OCI-LY1 (cell line): ENCODE measurements at regions not wholly inside any gene's neighbourhood (a gene's known extent, or its start where the extent isn't known, plus 50 kb on each side); places are given as distances from the start of the nearest gene placed in this dataset.
"Not testable (repeated sequence)": the region's sequence is repeated elsewhere in the genome, so short reads cannot be mapped to it uniquely, and the experiment has no call there.

Source experiments
- H2AFZ ChIP-seq: fragments of 200-600 bp; sonication (generic), shearing (Covaris generic); 2 replicates; pipeline ENCODE4 v1.6.0; 2014; ENCODE audit warnings: antibody characterized with exemption, mild to moderate bottlenecking, low read length
- H3F3A ChIP-seq: fragments of 200-600 bp; sonication (generic), shearing (Covaris generic); 2 replicates; pipeline ENCODE4 v1.6.0; 2014; ENCODE audit warnings: mild to moderate bottlenecking, antibody characterized with exemption, low read length, moderate library complexity; ENCODE audit not compliant: insufficient read depth
- H3K27ac ChIP-seq: fragments of 200-600 bp; sonication (generic); 2 replicates; pipeline ENCODE4 v1.5.1; 2014; ENCODE audit warnings: low read length, mixed run types, mild to moderate bottlenecking, low read depth; ENCODE audit not compliant: poor library complexity, severe bottlenecking
- H3K27me3 ChIP-seq: fragments of 200-600 bp; sonication (generic); 2 replicates; pipeline ENCODE4 v1.6.0; 2014; ENCODE audit warnings: antibody characterized with exemption, mild to moderate bottlenecking, low read length, moderate library complexity; ENCODE audit not compliant: insufficient read depth
- H3K36me3 ChIP-seq: fragments of 200-600 bp; sonication (generic); 2 replicates; pipeline ENCODE4 v1.6.1; 2014; ENCODE audit warnings: mild to moderate bottlenecking, antibody characterized with exemption, low read length, moderate library complexity, mixed read lengths; ENCODE audit not compliant: insufficient read depth
- H3K4me1 ChIP-seq: fragments of 200-600 bp; sonication (generic); 2 replicates; pipeline ENCODE4 v1.5.1; 2014; ENCODE audit warnings: mild to moderate bottlenecking, low read length, moderate library complexity; ENCODE audit not compliant: insufficient read depth, severe bottlenecking
- H3K4me2 ChIP-seq: fragments of 200-600 bp; sonication (generic), shearing (Covaris generic); 2 replicates; pipeline ENCODE4 v1.6.1; 2014; ENCODE audit warnings: low read length
- H3K4me3 ChIP-seq: fragments of 200-600 bp; sonication (generic); 2 replicates; pipeline ENCODE4 v1.5.1; 2014; ENCODE audit warnings: low read length, low read depth, mild to moderate bottlenecking, mixed read lengths; ENCODE audit not compliant: poor library complexity, severe bottlenecking
- H3K79me2 ChIP-seq: fragments of 200-600 bp; shearing (Covaris generic); 2 replicates; pipeline ENCODE4 v1.6.1; 2016; ENCODE audit warnings: mixed run types, low read length, mixed read lengths; ENCODE audit not compliant: insufficient read depth
- H3K9ac ChIP-seq: fragments of 200-600 bp; sonication (generic), shearing (Covaris generic); 2 replicates; pipeline ENCODE4 v1.6.1; 2014; ENCODE audit warnings: mild to moderate bottlenecking, low read length, mixed read lengths
- H3K9me2 ChIP-seq: fragments of 200-600 bp; sonication (generic), shearing (Covaris generic); 2 replicates; pipeline ENCODE4 v1.6.1; 2014; ENCODE audit warnings: low read depth, mild to moderate bottlenecking, low read length, mixed read lengths
- H3K9me3 ChIP-seq: fragments of 200-600 bp; shearing (Covaris generic); 2 replicates; pipeline ENCODE4 v1.6.1; 2014; ENCODE audit warnings: low read length, mixed read lengths
- H4K20me1 ChIP-seq: fragments of 200-600 bp; sonication (generic), shearing (Covaris generic); 2 replicates; pipeline ENCODE4 v1.6.0; 2016; ENCODE audit warnings: mild to moderate bottlenecking, low read length; ENCODE audit not compliant: insufficient read depth
- CTCF ChIP-seq: fragments of 200-600 bp; sonication (generic), shearing (Covaris generic); IDR thresholded peaks from 2 replicates; pipeline ENCODE4 v1.5.1; 2017; ENCODE audit warnings: mild to moderate bottlenecking, antibody characterized with exemption, low read length, moderate library complexity, mixed read lengths
- EZH2 ChIP-seq: fragments of 200-600 bp; sonication (generic), shearing (Covaris generic); IDR thresholded peaks from 2 replicates; pipeline ENCODE4 v1.8.0; 2017; ENCODE audit warnings: borderline replicate concordance, mixed run types, mild to moderate bottlenecking, antibody characterized with exemption, low read length, moderate library complexity, mixed read lengths

- Histone ChIP-seq H4K20me1 (no peaks in the 10 kb centered on the region), H3K9me3 (no peaks in the 10 kb centered on the region), H3K9me2 (no peaks in the 10 kb centered on the region), H3K4me3 (no peak overlapping the region), H3K4me1 (no peaks in the 10 kb centered on the region), H3K4me2 (no peak overlapping the region), H3K27me3 (no peaks in the 10 kb centered on the region; the same call in 1 of the 2 replicates), H3K9ac (no peak overlapping the region), H3K36me3 (no peaks in the 10 kb centered on the region), H3K79me2 (no peaks in the 10 kb centered on the region), H3K27ac (no peak overlapping the region), H2AFZ (no peak overlapping the region), H3F3A (no peaks in the 10 kb centered on the region)
- no peak for TF ChIP-seq CTCF
- TF ChIP-seq EZH2, result no peak
Measured at GRCh38 chr13:100951016-100951415, 276.4 kb upstream of the TMTC4 start.

DNA sequence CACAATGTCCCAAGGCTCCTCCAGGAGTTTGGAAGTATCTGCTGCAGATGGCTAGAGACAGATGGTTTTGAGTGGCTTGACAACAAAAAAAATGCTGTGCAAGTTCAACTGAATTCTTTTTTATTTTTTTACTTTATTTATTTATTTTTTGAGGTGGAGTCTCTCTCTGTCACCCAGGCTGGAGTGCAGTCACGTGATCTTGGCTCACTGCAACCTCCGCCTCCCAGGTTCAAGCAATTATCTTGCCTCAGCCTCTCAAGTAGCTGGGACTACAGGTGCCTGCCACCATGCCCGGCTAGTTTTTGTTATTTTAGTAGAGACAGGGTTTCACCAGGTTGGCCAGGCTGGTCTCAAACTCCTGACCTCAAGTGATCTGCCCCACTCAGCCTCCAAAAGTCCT is 274.3 kb upstream of the TMTC4 start:
- H3F3A ChIP-seq, H3K9me3 ChIP-seq, H4K20me1 ChIP-seq, H3K27ac ChIP-seq, H3K36me3 ChIP-seq, H3K27me3 ChIP-seq, H3K79me2 ChIP-seq, H2AFZ ChIP-seq, H3K4me3 ChIP-seq, H3K4me2 ChIP-seq, H3K9me2 ChIP-seq, H3K9ac ChIP-seq, H3K4me1 ChIP-seq: not testable (repeated sequence)

DNA sequence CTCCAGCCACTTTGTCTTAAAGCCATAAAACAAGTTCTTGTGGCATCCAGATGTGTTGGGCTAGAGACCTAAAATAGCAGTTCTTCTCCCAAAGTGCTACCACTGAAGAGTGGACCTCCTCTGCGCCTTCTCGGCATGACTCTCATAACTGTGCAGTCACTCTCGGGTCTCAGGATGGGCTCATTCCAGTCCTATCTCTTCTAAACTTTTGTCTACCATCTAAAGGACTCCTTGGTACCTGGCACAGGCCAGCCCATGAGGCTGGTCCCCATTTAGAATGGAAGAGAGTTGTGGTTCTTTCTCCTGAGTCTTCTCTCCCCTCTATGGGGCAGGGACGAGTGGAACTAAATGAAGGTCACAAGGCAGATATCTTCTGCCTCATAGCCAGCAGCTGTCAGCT is 272.0 kb upstream of the TMTC4 start:
- Histone ChIP-seq H3K79me2 (no peaks in the 10 kb centered on the region), H3K27ac (no peak overlapping the region), H3K9me3 (no peaks in the 10 kb centered on the region), H3K27me3 (no peaks in the 10 kb centered on the region), H3K4me2 (no peak overlapping the region), H3K9ac (no peak overlapping the region), H2AFZ (no peak overlapping the region), H3K36me3 (no peaks in the 10 kb centered on the region), H3F3A (no peaks in the 10 kb centered on the region), H3K9me2 (no peaks in the 10 kb centered on the region), H4K20me1 (no peaks in the 10 kb centered on the region), H3K4me1 (no peaks in the 10 kb centered on the region), H3K4me3 (no peak overlapping the region)
- TF ChIP-seq CTCF (no peak), EZH2 (no peak)

- H3K4me1 ChIP-seq, result no peaks in the 10 kb centered on the region
- H4K20me1 ChIP-seq, result no peaks in the 10 kb centered on the region
- no peaks in the 10 kb centered on the region for H3K79me2 ChIP-seq
- H3K4me3 ChIP-seq, result no peak overlapping the region
- no peak overlapping the region for H3K9ac ChIP-seq
- TF ChIP-seq EZH2, result no peak
- no peak for TF ChIP-seq CTCF
- H3K4me2 ChIP-seq, result no peak overlapping the region
- no peaks in the 10 kb centered on the region for H3K36me3 ChIP-seq
- no peak overlapping the region for H3K27ac ChIP-seq
- no peaks in the 10 kb centered on the region for H3K27me3 ChIP-seq
- no peaks in the 10 kb centered on the region for H3K9me3 ChIP-seq
- H2AFZ ChIP-seq, result no peak overlapping the region
- no peaks in the 10 kb centered on the region for H3K9me2 ChIP-seq
- no peaks in the 10 kb centered on the region for H3F3A ChIP-seq
Measured at GRCh38 chr13:100944791-100945345, 270.3 kb upstream of the TMTC4 start.
